GM21576 (cell line): ENCODE measurements at regions not wholly inside any gene's neighbourhood (a gene's known extent, or its start where the extent isn't known, plus 50 kb on each side); places are given as distances from the start of the nearest gene placed in this dataset.

Source experiments
- ATAC-seq: cut with Tn5 transposase; IDR thresholded peaks from one replicate; pipeline ENCODE4 v1.9.1; 2021; ENCODE audit warnings: mild to moderate bottlenecking, moderate library complexity; ENCODE audit not compliant: unreplicated experiment

DNA sequence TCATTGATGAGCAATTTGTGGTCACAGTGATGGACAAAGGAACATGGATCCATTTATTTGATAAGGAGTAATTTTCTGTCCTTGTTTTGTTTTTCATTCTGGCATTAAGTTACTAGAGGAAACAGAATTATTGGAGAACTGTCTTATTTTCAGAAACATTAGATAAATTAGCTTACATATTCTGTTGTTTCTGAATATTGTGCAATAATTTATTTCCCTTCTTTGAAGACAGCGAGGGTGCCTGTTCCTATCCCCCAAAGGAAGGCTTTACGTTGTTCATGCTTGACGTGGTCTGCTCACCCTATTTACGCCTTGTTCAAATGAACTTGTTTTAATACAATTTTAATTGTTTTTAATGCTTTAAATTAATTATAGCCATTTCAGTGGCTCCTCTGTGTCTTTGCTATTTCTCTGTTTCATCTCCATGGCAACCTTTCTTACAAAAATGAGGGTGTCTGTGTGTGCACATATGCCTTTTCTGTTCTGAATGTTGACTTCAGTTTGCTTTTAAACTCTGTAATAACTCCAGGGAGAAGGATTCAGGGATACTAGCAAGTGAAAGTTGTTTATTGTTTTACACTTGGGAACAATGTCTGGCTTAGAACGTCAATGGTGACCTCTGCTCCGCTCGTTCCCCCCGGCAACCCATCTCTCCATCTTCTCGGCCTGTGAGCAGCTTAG lies 138.3 kb upstream of the PLET1 start:
- ATAC-seq = no peak

DNA sequence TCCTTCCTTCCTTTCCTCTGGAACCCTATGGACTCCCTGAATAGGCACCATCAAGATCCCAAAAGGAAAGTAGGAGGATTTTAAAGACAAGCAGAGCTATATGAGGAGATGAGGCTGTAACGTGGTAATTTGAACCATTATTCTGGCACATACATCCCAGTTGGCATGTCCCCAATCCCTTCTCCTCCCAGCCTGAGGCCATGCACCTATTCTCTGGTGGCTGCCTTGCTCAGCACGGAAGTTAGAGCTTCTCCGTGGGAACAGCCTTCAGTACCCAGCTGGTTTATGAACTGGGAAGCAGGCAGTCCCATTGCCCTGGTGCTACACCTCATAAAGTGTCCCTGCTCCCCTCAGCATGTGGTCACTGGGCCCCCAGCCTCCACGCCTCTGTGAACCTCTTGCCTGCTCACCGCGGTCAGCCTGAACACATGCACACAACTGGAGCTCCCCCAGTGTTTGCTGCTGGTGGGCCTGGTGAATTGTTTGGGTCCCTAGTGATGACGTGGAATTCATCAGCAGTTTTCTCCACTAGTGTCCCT lies 139.9 kb upstream of the PLET1 start:
- ATAC-seq = no peak

DNA sequence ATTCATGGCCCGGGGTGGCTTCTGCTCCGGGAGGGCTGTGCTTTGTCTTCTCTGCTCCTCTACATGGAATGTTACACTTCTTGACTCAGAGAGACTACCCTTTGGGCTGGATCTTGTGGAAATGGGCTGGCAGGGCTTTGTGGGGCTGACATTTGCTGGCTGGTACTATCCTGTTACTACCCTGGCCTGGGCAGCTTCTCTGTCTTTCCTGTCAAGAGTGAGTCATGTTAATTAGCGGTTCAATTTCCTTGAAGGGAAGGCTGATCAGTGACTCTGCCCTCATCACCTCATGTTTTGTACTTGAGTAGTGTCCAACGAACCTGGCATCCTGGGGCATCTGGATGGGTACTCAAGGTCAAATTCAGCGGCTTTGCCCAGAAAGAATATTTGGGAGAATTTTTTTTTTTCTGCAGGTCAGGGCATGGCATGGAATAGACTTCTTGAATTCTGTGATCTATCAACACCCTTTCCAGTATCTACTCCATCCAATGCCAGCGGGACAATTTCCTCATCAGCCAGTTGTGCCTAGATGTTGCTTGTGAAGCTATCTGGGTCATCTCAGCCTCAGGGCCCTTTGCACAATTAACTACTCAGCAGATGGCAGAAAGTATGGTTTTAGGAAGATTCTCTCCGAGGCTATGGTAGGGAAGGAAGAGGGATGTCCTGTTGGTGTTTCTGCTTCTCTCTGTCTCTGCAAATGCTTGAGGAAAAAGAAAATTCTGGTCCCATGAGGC lies 140.5 kb upstream of the PLET1 start:
- no peak for ATAC-seq

DNA sequence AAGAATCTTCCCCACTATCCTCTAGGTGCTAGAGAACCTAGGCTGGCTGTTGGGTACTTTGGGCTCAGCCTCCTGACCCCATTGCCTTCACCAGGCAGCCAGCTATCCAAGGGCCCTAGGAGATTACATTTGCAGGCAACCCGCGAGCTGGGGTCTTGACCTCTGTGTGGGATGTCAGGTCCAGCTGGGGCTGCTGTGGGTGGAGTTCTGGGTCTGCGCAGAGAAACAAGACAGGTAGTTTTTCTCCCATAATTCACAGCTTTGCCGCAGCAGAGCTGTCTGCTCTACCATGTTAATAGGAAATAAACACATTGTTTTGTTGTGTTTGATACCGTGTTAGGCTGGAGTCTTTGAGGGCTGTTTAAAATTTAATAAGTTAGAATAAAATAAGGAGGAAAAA lies 142.8 kb upstream of the PLET1 start:
- no peak for ATAC-seq

DNA sequence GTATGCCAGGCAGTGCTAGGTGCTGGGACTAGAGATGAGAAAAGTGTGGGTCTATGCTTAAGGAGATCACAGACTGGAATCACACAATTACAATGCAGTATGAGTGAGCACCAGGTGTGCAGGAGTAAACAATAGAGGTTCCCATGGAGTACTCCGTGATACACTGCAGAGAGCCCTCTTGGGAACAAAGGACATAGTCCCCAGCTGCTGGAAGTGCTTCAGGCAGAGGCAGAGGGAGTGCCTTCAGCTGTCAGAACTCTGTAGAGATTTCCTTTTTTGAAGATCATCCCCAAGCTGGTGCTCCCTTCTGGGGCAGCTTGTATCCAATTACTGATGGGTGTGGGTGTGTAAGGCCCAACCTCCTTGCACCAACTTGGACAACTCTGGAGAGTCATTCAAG lies 143.5 kb upstream of the PLET1 start:
- no peak for ATAC-seq

DNA sequence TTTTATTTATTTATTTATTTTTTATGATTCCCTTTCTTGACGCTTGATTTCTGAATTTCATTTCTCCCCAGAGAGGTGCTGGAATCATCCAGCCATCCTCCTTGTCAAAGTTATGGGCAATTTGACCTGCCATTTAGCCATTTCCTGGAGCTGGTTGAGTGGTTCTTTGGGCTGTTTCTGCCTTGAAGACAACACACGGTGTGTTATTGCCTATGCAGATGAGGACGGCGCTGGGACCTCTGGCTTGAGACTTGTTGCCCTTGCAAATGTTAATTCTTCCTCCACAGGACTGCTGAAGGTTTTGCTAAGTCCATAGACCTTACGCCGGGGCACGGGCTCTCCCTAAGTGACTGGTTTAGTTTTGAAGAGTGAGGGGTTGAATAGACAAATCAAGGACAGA lies 147.9 kb upstream of the PLET1 start:
- ATAC-seq = no peak

DNA sequence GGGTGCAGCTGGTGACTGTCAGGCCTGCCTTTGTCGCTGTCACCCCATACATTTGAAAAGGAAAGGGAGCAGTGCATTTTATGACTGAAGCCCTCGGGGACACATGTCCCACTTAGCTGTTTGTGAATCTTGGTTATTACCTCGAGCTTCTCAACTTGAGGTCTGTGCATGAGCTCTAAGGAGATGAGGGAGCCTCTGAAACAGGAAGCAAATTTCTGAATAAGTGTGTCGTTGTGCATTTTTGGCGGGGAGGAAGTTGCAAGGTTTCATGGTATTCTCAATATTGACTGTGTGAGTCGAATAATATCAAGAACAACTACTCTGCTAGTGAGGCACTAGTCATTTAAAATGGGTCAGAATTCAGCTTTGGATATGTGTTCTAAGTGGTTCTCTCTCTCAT lies 149.7 kb upstream of the PLET1 start:
- no peak for ATAC-seq

DNA sequence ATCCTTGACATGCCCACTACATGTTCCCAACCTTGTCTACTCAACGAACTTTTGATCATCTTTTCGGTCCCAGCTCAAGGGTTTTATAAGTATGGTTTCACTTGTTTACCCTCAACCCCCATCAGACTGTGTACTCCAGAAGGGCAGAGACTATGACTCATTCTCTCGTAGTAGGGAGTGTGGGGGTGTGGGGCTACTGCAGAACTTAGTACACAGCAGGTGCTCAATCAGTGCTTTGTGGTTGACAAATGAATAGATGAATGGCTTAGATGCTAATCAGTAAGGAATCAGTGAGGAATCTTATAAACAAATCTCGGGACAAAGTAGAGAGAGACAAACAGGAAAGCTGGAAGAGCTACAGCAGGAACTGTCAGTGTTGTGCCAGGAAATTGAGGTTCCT lies 151.7 kb upstream of the PLET1 start:
- no peak for ATAC-seq

DNA sequence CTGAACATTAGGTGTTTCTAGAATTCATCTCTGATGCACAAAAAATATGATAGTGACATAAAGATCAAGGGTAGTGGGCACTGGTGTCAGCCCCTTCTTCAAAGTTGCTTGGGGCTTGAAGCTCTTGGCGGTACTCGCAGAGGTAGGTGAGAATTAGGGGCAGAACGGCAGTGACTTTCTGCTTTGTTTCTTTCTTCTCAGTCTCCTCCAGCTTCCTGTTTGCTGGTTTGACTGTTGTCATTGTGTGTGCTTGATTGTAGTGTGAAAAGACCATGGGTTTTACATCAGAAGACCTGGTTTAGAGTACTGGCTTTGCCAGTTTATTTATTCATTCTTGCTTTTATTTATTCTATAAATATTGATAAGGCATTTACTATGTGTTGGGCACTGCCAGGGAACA lies 156.7 kb upstream of the PLET1 start:
- ATAC-seq = no peak

DNA sequence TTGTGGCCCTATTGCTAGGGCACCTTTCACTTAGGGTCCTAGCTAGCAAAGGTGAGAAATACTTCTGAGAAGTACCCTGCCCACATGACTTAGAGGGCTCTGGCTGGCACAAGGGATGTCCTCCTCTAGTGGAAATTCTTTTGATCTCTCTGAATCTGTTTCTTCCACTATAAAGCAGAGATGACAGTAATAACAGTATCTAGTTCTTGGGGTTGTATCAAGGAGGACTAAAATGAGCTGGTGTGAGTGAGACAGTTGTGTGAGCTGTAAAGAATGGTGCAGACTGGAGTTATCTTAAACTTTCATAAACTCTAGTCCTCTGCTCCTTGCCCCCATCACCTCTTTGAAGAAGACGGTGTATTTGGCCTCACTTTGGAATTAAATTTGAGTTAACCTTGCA lies 157.8 kb upstream of the PLET1 start:
- no peak for ATAC-seq

DNA sequence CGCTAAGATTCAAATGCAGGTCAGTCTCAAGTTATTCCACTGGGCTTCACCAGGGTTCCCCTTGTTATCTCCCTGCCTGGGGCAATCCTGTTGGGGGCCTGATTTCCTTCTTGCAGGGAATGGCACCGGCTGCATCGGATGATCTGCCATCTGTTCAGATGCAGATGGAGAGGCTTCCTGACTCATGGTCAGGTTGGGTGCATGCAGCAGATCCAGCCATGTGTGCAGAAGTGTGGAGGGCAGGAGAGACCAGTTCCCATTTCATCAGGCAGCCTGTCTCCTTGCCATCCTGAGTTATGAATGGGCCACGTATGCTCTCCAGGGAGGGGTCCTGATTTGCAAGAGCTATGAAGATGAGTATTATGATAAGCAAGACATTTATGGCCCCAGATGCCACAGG lies 161.2 kb upstream of the PLET1 start:
- ATAC-seq = no peak

DNA sequence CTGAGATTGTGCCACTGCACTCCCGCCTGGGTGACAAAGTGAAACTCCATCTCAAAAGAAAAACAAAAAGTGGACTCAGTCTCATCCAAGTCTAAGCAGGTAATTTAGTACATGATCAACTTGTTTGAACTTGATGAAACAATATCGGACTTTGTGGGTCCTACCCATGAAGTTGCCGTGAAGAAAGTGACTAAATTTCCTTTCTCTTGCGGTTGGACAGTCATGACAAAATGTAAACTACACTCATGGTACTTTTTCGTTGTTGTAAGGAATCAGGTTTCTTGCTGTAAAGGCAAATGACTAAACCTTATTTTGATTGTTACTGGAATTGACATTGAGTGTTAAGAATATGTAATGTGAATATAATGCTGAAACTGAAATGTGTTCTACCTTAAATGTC lies 164.5 kb upstream of the PLET1 start:
- no peak for ATAC-seq

DNA sequence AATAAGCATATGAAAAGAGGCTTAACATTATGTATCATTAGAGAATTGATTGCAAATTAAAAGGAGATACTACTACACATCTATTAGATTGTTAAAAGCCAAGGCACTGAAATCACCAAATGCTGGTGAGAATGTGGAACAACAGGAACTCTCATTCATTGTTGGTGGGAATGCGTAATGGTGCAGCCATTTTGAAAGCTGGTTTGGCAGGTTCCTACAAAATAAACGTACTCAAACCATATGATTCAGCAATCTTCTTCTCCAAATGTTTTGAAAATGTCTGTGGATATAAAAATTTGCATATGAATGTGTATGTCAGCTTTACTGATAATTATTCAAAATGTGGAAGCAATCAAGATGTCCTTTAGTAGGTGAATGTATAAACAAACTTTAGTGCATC lies 176.4 kb upstream of the PLET1 start:
- ATAC-seq = no peak

DNA sequence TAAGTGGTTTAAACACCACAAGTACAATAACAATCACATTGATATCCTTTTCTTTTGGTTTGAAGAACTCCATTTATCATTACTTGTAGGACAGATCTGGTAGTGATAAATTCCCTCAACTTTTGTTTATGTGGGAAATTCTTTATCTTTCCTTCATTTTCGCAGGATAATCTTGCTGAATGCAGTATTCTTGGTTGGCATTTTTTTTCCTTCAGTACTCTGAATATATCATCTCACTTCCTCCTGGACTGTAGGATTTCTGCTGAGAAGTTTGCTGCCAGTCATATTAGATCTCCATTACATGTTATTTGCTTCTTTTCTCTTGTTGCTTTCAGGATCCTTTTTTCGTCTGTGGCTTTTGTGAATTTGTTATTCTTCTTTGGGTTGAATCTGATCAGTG lies 179.0 kb upstream of the PLET1 start:
- no peak for ATAC-seq

DNA sequence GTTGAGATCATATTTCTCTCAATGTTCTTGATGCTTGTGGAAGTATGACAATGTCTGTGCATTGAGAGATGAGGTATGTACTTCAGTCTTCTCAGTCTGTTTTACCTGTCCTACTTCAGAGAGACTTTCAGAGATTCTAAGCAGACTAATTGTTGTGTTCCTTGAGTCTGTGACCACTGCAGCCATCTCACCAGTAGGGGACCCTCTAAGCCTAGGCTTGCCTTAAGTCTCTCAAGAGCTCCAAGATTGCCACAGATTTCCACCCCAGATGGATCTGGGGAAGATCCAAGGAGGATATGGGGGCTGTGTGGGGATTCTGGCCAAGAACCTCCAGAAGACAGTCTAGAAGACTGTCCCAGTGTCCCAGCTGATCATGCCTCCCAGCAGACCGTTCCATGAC lies 179.9 kb upstream of the PLET1 start:
- no peak for ATAC-seq

DNA sequence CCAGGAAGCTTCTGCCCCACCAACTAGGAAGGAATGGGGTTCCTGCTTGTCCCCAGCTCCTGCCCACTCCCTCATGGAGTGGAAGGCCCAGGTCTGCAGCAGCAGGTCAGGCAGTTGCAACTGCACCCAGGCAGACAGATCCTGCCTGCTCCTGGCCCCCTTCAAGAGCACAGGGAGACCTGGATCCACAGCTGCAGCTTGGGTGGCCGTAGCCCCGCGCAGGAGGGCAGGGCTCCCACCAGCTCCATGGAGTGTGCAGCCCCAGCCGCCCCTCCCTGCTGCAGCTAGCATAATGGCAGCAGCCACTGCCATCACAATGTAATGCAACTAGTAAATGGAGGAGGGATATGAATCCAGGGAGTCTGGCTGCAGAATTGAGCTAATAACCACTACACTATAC lies 187.5 kb upstream of the PLET1 start:
- ATAC-seq = no peak

DNA sequence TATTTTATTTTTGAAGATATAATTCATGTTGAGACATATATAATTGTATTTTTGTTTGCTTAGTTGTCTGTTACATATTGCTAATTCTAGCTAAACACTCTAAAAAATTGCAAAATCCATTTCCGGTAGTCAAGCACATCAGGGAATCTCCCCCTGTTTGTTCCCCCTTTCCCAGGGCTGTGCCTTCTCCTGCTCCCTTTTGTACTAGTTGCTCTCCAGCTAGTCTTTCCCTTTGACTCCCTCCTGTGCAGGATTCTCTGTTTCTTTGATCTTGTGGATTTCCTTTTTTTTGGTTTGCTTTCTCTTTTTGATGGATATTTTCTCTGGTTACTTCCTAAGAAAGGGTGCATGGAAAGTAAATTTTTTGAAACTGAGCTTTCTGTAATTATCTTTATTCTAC lies 188.1 kb upstream of the PLET1 start:
- no peak for ATAC-seq

DNA sequence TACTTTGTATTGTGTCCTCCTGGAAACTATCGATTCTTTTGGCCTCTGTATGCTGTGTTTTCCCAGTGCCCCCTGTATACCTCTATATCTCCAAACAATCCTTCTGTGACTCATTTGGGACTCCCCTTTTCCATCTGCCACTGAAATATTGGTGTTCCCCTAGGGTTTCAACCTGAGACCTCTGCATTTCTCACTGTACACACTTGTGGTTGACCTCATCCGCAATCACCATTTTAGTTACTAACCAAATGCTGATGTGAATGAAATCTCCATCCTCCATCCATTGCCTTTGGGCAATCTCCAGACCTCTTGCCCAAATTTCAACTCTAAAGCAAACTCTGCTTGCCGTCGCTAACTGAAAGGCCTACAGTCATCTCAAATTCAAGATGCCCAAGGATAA lies 190.6 kb upstream of the PLET1 start:
- ATAC-seq = no peak

DNA sequence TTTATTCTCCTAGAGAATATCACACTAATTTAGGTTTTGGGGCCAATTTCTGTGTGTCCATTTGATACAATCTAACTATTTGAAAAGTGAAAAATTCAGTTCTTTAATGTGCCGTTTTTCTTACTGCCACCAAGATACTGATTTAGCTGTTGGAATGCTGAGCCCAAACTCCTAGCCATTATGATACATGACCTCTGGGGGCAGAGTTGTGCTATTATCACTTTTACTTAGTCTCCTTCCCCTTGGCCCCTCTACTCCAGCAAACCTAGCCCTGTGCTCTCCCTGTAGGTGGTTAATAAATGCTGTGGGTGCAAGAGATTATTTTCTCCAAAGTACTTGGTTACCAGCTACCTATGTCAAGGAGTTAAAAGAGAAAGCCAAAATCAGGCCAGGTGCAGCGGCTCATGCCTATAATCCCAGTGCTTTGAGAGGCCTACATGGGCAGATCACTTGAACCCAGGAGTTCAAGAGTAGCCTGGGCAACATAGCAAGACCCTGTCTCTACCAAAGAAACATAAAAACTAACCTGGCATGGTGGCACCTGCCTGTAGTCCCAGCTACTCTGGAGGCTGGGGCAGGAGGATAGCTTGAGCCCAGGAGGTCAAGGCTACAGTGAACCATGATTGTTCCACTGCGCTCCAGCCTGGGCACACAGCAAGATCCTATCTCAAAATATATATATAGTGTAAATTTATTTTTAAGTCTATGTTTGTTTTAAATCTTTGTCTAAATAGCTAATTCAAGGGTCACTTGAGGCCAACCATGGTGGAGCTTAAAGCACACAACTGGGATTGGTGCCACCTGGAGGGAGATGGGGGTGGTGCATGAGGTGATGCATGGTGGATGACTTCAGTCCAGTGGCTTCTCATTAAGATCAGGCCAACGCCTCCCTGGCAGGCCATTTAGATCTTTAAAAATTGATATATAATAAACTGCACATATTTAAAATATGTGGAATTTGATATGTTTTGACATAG lies 193.2 kb upstream of the PLET1 start:
- no peak for ATAC-seq

DNA sequence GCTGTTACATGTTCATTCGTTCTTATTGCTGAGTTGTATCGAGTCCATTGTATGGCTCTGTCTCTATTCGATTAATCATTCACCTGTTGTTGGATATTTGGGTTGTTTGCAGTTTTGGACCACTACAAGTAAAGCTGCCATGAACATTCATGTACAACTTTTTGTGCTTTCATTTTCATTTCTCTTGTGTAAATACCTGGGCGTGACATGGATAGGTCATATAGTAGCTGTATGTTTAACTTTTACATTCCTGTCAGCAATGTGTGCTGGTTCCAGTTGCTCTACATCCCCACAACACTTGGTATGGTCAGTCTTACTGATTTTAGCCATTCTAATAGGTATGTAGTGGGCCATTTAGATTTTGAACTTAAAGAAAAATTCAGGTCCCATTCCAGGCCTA lies 194.2 kb upstream of the PLET1 start:
- ATAC-seq = no peak

DNA sequence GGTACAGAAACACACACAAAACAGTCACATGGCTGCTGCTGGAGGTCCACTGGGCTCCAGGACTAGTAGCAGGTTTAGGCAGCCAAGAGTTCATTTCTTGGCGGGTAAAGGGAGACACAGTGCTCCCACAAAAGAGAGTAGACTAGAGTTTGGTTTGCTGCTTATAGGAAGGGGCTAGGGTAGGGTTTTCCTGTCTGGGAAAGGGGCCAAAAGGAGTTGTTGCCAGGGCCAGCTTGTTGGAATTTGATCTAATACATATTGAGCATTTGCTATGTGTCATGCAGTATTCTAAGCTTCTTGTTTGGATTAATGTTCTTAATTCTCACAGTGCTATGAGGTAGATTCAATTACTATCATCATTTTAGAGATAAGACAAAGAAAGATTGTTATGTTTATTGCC lies 195.1 kb upstream of the PLET1 start:
- no peak for ATAC-seq
